ENCODE measurements at regions not wholly inside any gene's neighbourhood (a gene's known extent, or its start where the extent isn't known, plus 50 kb on each side); places are given as distances from the start of the nearest gene placed in this dataset.
A peak's percentile ranks its signal among the peaks of the same experiment; 100 is the strongest.

DNA sequence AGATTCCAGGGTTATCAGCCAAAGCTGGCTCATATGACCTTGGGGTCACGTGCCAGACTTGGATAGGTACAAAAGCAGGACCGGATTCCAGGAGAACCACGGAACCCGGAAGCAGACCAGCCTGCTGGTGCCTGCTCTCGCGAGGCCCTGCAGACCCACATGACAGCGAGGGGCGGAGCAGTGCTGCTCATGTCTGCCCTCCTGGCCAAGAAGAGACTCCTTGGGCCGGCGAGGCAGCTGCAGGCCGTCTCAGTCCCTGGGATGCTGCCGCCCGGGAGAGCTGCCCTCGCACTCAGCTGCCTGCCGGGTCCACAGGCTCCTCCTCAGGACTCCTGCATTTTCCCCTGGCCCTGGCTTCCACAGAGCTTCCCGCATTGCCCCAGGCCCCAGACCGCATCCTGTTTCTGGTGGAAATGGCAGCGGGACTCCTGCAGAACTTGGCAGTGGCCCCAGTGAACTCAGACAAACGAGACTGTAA, 739.5 kb downstream of the SOCS6 start:
- H3K4me3 ChIP-seq = no peak overlapping the region
- peaks cover 0 to under 1% (median 0%) of the 10 kb centered on the region in 4 donors for H3K9me3 ChIP-seq
- no peak for ATAC-seq
- intact Hi-C loops (cut with DNase I) = no loop called here
- 82% methylated on average over 7 of the region's 19 CpGs for WGBS (ENCODE audit: insufficient coverage, low coverage, low lambda C conversion rate, missing lambda C conversion rate)
- DNase-seq = peak in 1 of 3 donors; percentile 44
- no peaks in the 10 kb centered on the region for H3K4me1 ChIP-seq
- no peak overlapping the region for H3K27ac ChIP-seq
- H3K27me3 ChIP-seq = no peaks in the 10 kb centered on the region
- no peaks in the 10 kb centered on the region for H3K36me3 ChIP-seq
- TF ChIP-seq POLR2A (IDR thresholded peaks at IDR 0.05) = no peak
- TF ChIP-seq, protein P1, sequence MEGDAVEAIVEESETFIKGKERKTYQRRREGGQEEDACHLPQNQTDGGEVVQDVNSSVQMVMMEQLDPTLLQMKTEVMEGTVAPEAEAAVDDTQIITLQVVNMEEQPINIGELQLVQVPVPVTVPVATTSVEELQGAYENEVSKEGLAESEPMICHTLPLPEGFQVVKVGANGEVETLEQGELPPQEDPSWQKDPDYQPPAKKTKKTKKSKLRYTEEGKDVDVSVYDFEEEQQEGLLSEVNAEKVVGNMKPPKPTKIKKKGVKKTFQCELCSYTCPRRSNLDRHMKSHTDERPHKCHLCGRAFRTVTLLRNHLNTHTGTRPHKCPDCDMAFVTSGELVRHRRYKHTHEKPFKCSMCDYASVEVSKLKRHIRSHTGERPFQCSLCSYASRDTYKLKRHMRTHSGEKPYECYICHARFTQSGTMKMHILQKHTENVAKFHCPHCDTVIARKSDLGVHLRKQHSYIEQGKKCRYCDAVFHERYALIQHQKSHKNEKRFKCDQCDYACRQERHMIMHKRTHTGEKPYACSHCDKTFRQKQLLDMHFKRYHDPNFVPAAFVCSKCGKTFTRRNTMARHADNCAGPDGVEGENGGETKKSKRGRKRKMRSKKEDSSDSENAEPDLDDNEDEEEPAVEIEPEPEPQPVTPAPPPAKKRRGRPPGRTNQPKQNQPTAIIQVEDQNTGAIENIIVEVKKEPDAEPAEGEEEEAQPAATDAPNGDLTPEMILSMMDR (IDR thresholded peaks at IDR 0.05) = no peak

DNA sequence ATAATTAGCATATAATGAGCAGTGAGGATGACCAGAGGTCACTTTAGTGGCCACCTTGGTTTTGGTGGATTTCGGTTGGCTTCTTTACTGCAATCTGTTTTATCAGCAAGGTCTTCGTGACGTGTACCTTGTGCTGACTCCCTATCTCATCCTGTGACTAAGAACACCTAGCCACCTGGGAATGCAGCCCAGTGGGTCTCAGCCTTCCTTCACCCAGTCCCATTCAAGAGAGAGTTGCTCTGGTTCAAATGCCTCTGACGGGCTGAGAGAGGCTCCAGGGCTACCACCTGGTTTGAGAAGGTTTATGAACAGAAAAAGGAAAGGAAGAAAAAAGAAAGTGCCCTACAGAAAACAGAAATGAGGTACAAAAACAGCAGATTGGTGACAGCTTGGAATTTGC, 738.7 kb downstream of the SOCS6 start:
- intact Hi-C loops (cut with DNase I) = no loop called here
- Histone ChIP-seq H3K9me3 (no peaks in the 10 kb centered on the region), H3K4me1 (no peaks in the 10 kb centered on the region), H3K27ac (no peak overlapping the region), H3K36me3 (no peaks in the 10 kb centered on the region), H3K27me3 (no peaks in the 10 kb centered on the region), H3K4me3 (no peak overlapping the region)
- no peak for DNase-seq
- WGBS (ENCODE audit: insufficient coverage, low coverage, low lambda C conversion rate, missing lambda C conversion rate) = 85% methylated on average over 3 of the region's 4 CpGs
- ATAC-seq = no peak
- no peak for TF ChIP-seq POLR2A (IDR thresholded peaks at IDR 0.05)
- TF ChIP-seq, protein P1 (IDR thresholded peaks at IDR 0.05) = no peak

DNA sequence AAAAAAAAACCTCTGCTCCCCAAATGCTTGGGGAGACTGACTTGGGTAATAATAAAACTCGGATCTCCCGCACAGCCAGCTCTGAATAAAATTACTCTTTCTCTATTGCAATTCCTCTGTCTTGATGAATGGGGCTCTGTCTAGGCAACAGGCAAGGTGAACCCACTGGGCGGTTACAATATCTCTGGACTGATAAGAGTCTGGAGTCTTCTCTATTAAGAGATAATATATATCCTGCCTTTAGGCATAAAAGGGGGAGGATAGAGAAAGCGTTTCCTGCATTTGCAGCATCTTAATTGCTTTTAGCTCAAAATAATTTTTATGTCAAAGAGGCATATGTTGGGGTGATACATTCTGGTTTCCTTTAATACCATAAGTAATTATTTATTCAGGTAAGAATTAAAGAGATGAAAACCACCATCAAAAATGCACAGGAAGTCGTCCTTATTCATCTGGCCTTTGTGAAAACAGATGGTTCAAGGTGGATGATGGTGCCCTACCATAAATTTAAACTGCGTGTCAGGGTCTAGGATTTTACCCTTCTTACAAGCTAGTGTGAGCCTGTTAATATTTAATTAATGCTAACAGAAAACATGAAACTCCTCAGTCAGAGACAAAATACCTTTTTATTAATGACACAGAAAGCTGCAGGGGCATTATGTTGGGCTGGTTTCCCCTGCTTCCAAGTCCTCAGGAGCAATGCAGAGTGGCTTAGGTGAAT, 736.8 kb downstream of the SOCS6 start:
- no peak for DNase-seq
- no peaks in the 10 kb centered on the region for H3K4me1 ChIP-seq
- 48% methylated on average over 6 of the region's 6 CpGs for WGBS (ENCODE audit: insufficient coverage, low coverage, low lambda C conversion rate, missing lambda C conversion rate)

DNA sequence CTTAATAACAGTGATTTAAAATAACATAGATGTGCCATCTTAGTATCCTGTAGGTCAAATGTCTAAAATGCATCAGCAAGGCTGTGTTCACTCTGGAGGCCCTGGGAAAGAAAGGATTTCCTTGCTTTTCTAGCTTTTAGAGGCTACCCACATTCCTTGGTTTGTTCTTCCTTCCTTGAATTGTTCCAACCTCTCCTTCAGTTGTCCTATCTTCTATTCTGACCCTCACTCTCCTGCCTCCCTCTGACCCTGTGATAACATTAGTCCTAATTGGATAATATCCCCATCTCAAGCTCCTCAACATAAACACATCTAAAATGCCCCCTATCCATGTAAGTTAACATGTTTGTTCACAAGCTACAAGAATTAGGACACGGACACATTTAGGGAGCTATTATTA, 733.5 kb downstream of the SOCS6 start:
- H3K36me3 ChIP-seq = no peaks in the 10 kb centered on the region
- H3K9me3 ChIP-seq = no peaks in the 10 kb centered on the region
- no peaks in the 10 kb centered on the region for H3K4me1 ChIP-seq
- 47% methylated on average over 1 of the region's 1 CpG for WGBS (ENCODE audit: insufficient coverage, low coverage, low lambda C conversion rate, missing lambda C conversion rate)
- no peaks in the 10 kb centered on the region for H3K27me3 ChIP-seq
- H3K4me3 ChIP-seq = no peak overlapping the region
- no peak for DNase-seq
- TF ChIP-seq, protein P1 (IDR thresholded peaks at IDR 0.05) = no peak
- no peak for TF ChIP-seq POLR2A (IDR thresholded peaks at IDR 0.05)
- peak in 1 of 4 donors; percentile 56 for ATAC-seq
- H3K27ac ChIP-seq = no peak overlapping the region
- intact Hi-C loops (cut with DNase I) = no loop called here

More for the DNA sequence above, 736.8 kb downstream of the SOCS6 start:
- Histone ChIP-seq H3K9me3 (no peaks in the 10 kb centered on the region), H3K4me3 (no peak overlapping the region), H3K36me3 (no peaks in the 10 kb centered on the region), H3K27ac (no peak overlapping the region), H3K27me3 (no peaks in the 10 kb centered on the region)
- TF ChIP-seq, protein P1 (IDR thresholded peaks at IDR 0.05) = no peak
- TF ChIP-seq POLR2A (IDR thresholded peaks at IDR 0.05) = no peak
- intact Hi-C loops (cut with DNase I) = no loop called here
- no peak for ATAC-seq

All from right lobe of liver (tissue), 6 donors.